MM.1S (cell line): ENCODE measurements at regions not wholly inside any gene's neighbourhood (a gene's known extent, or its start where the extent isn't known, plus 50 kb on each side); places are given as distances from the start of the nearest gene placed in this dataset.

ENCODE experiments used
- DNase-seq: peaks from one replicate; pipeline ENCODE4 v3.0.0-alpha.2; 2015
- H2AFZ ChIP-seq: fragments of 300-600 bp; sonication (generic); 2 replicates; pipeline ENCODE4 v1.6.0; 2016; ENCODE audit warnings: antibody characterized with exemption, low read length
- H3F3A ChIP-seq: fragments of 300-600 bp; sonication (generic); 2 replicates; pipeline ENCODE4 v1.6.1; 2016; ENCODE audit warnings: mild to moderate bottlenecking, antibody characterized with exemption, low read length, moderate library complexity, mixed read lengths; ENCODE audit not compliant: insufficient read depth
- H3K27ac ChIP-seq: fragments of 300-600 bp; sonication (generic); 2 replicates; pipeline ENCODE4 v1.5.1; 2016; ENCODE audit warnings: mild to moderate bottlenecking, low read length
- H3K27me3 ChIP-seq: fragments of 300-600 bp; sonication (generic); replicated peaks from 2 replicates; pipeline ENCODE4 v1.6.0; 2016; ENCODE audit warnings: low read length; ENCODE audit not compliant: insufficient read depth
- H3K36me3 ChIP-seq: fragments of 300-600 bp; sonication (generic); replicated peaks from 2 replicates; pipeline ENCODE4 v1.6.1; 2016; ENCODE audit warnings: mild to moderate bottlenecking, low read length, mixed read lengths; ENCODE audit not compliant: insufficient read depth
- H3K4me1 ChIP-seq: fragments of 300-600 bp; sonication (generic); 2 replicates; pipeline ENCODE4 v1.6.1; 2016; ENCODE audit warnings: low read length, mixed read lengths
- H3K4me2 ChIP-seq: fragments of 300-600 bp; sonication (generic); 2 replicates; pipeline ENCODE4 v1.6.0; 2016; ENCODE audit warnings: low read depth, low read length
- H3K4me3 ChIP-seq: fragments of 300-600 bp; sonication (generic); 2 replicates; pipeline ENCODE4 v1.5.1; 2016; ENCODE audit warnings: low read length, mixed read lengths
- H3K79me2 ChIP-seq: fragments of 300-600 bp; sonication (generic); 2 replicates; pipeline ENCODE4 v1.6.1; 2016; ENCODE audit warnings: mixed run types, low read length, mixed read lengths
- H3K9ac ChIP-seq: fragments of 300-600 bp; sonication (generic); 2 replicates; pipeline ENCODE4 v1.6.1; 2016; ENCODE audit warnings: low read length, mixed read lengths
- H3K9me2 ChIP-seq: fragments of 300-600 bp; sonication (generic); replicated peaks from 2 replicates; pipeline ENCODE4 v1.6.1; 2016; ENCODE audit warnings: mild to moderate bottlenecking, low read length, mixed read lengths; ENCODE audit not compliant: insufficient read depth
- H3K9me3 ChIP-seq: fragments of 300-600 bp; sonication (generic); replicated peaks from 2 replicates; pipeline ENCODE4 v1.6.1; 2016; ENCODE audit warnings: mild to moderate bottlenecking, low read length, mixed read lengths; ENCODE audit not compliant: insufficient read depth
- H4K20me1 ChIP-seq: fragments of 300-600 bp; sonication (generic); 2 replicates; pipeline ENCODE4 v1.6.1; 2016; ENCODE audit warnings: mild to moderate bottlenecking, low read length, moderate library complexity, mixed read lengths; ENCODE audit not compliant: insufficient read depth
- CTCF ChIP-seq: fragments of 300-600 bp; sonication (generic); IDR thresholded peaks from 2 replicates; pipeline ENCODE4 v1.5.1; 2016; ENCODE audit warnings: antibody characterized with exemption, low read length, mixed read lengths
- EZH2 ChIP-seq: fragments of 300-600 bp; sonication (generic); optimal IDR thresholded peaks from 2 replicates; pipeline ENCODE3; 2017; ENCODE audit warnings: low read depth, mild to moderate bottlenecking, antibody characterized with exemption, low read length, mixed read lengths
- EZH2phosphoT487 ChIP-seq: fragments of 300-600 bp; sonication (generic); IDR thresholded peaks from 2 replicates; pipeline ENCODE4 v1.6.1; 2018; ENCODE audit warnings: antibody characterized with exemption, low read length

GRCh38 chrX:15160558-15161095 is 109.3 kb downstream of the ASB9 start:
- no peak overlapping the region for H3K27ac ChIP-seq
- no peaks in the 10 kb centered on the region for H3F3A ChIP-seq
- H2AFZ ChIP-seq: no peak overlapping the region
- H3K36me3 ChIP-seq: no peaks in the 10 kb centered on the region
- H3K4me3 ChIP-seq: no peak overlapping the region
- H4K20me1 ChIP-seq: no peaks in the 10 kb centered on the region
- H3K4me2 ChIP-seq: no peak overlapping the region
- H3K9ac ChIP-seq: no peak overlapping the region
- H3K4me1 ChIP-seq: peaks cover 8% of the 10 kb centered on the region; the same call in 1 of the 2 replicates
- no peaks in the 10 kb centered on the region for H3K9me3 ChIP-seq
- no peak for DNase-seq
- no peaks in the 10 kb centered on the region for H3K27me3 ChIP-seq
- TF ChIP-seq EZH2phosphoT487 (no peak), EZH2 (no peak), CTCF (no peak)
- H3K9me2 ChIP-seq: no peaks in the 10 kb centered on the region
- no peaks in the 10 kb centered on the region for H3K79me2 ChIP-seq

GRCh38 chrX:15158736-15159406 is 111.0 kb downstream of the ASB9 start:
- Histone ChIP-seq H4K20me1 (no peaks in the 10 kb centered on the region), H3K4me2 (peak overlapping the region; percentile 47), H3K27ac (peak overlapping the region; percentile 62; the same call in 1 of the 2 replicates), H3K4me1 (peaks cover 8% of the 10 kb centered on the region; the same call in 1 of the 2 replicates), H3K36me3 (no peaks in the 10 kb centered on the region), H3K27me3 (no peaks in the 10 kb centered on the region), H3K4me3 (peak overlapping the region; percentile 60), H3F3A (no peaks in the 10 kb centered on the region), H3K9me2 (no peaks in the 10 kb centered on the region), H3K79me2 (no peaks in the 10 kb centered on the region), H2AFZ (peak overlapping the region; percentile 91), H3K9me3 (no peaks in the 10 kb centered on the region), H3K9ac (peak overlapping the region; percentile 42; the same call in 1 of the 2 replicates)
- no peak for TF ChIP-seq EZH2phosphoT487
- TF ChIP-seq CTCF: no peak
- TF ChIP-seq EZH2: no peak
- DNase-seq: peak; percentile 44

- H3K27ac ChIP-seq: peak overlapping the region; percentile 62; the same call in 1 of the 2 replicates
- peak overlapping the region; percentile 91 for H2AFZ ChIP-seq
- H3K9me3 ChIP-seq: no peaks in the 10 kb centered on the region
- peak overlapping the region; percentile 47 for H3K4me2 ChIP-seq
- H4K20me1 ChIP-seq: no peaks in the 10 kb centered on the region
- DNase-seq: no peak
- TF ChIP-seq EZH2 (no peak), CTCF (no peak), EZH2phosphoT487 (no peak)
- no peaks in the 10 kb centered on the region for H3K79me2 ChIP-seq
- peak overlapping the region; percentile 42; the same call in 1 of the 2 replicates for H3K9ac ChIP-seq
- H3K4me3 ChIP-seq: peak overlapping the region; percentile 60
- H3K4me1 ChIP-seq: peaks cover 8% of the 10 kb centered on the region; the same call in 1 of the 2 replicates
- no peaks in the 10 kb centered on the region for H3F3A ChIP-seq
- H3K27me3 ChIP-seq: no peaks in the 10 kb centered on the region
- no peaks in the 10 kb centered on the region for H3K36me3 ChIP-seq
- no peaks in the 10 kb centered on the region for H3K9me2 ChIP-seq
These were observed 111.5 kb downstream of the ASB9 start for GRCh38 chrX:15158350-15158735.
